Epithelial cell of esophagus (primary cell): ENCODE measurements at regions not wholly inside any gene's neighbourhood (a gene's known extent, or its start where the extent isn't known, plus 50 kb on each side); places are given as distances from the start of the nearest gene placed in this dataset.

Experiments used
- DNase-seq: peaks from one replicate; pipeline ENCODE4 v3.0.0; 2010; ENCODE audit warnings: low read depth
- H3K4me3 ChIP-seq: 2 replicates; pipeline ENCODE4 v1.5.1; 2011; ENCODE audit warnings: mild to moderate bottlenecking, low read length, control low read depth
- CTCF ChIP-seq: IDR thresholded peaks from 2 replicates; pipeline ENCODE4 v1.5.1; 2011; ENCODE audit warnings: low read depth, mild to moderate bottlenecking, low read length, control low read depth, inconsistent platforms; ENCODE audit not compliant: insufficient read depth; ENCODE audit errors: missing control alignments

- DNase-seq: no peak
Observed at GRCh38 chr9:129379181-129379836, 201.2 kb upstream of the IER5L start.

GRCh38 chr9:129377931-129378661 is 200.0 kb upstream of the IER5L start:
- H3K4me3 ChIP-seq: no peak overlapping the region
- no peak for DNase-seq
- TF ChIP-seq CTCF: no peak

More at GRCh38 chr9:129379181-129379836, 201.2 kb upstream of the IER5L start:
- TF ChIP-seq CTCF: no peak
- H3K4me3 ChIP-seq: no peak overlapping the region

- no peak for TF ChIP-seq CTCF
- H3K4me3 ChIP-seq: no peak overlapping the region
- no peak for DNase-seq
Observed at GRCh38 chr9:129377181-129377580, 199.1 kb upstream of the IER5L start.

GRCh38 chr9:129375845-129376244 is 197.8 kb upstream of the IER5L start:
- no peak for TF ChIP-seq CTCF
- DNase-seq: no peak
- no peak overlapping the region for H3K4me3 ChIP-seq

GRCh38 chr9:129374651-129375050 is 196.6 kb upstream of the IER5L start:
- TF ChIP-seq CTCF: no peak
- H3K4me3 ChIP-seq: no peak overlapping the region
- DNase-seq: no peak

- TF ChIP-seq CTCF: no peak
- DNase-seq: no peak
- H3K4me3 ChIP-seq: no peak overlapping the region
Observed at GRCh38 chr9:129374231-129374630, 196.2 kb upstream of the IER5L start.
